GM18498 (cell line): ENCODE measurements at regions not wholly inside any gene's neighbourhood (a gene's known extent, or its start where the extent isn't known, plus 50 kb on each side); places are given as distances from the start of the nearest gene placed in this dataset.
"Not testable (repeated sequence)": the region's sequence is repeated elsewhere in the genome, so short reads cannot be mapped to it uniquely, and the experiment has no call there.

Experiments
- ATAC-seq: cut with Tn5 transposase; IDR thresholded peaks from one replicate; pipeline ENCODE4 v1.9.1; 2021; ENCODE audit warnings: mild to moderate bottlenecking, moderate library complexity; ENCODE audit not compliant: unreplicated experiment

DNA sequence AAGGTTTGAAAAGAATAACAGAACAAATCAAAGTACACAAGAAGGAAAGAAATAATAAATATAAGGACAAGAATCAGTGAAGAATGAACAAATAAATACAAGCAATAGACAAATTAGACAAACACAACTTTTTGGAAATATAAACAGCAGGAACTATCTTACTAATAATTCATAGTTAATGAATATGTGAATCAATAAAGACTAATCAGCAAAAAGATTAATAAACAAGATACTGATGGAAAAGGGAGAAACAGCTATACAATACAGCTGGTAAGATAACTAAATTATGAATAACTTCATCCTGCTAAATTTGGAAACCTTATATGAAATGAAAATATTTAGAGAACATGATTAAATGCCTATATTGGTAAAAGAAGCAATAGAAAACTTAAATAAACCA is 193.6 kb upstream of the SPRED2 start:
- no peak for ATAC-seq

DNA sequence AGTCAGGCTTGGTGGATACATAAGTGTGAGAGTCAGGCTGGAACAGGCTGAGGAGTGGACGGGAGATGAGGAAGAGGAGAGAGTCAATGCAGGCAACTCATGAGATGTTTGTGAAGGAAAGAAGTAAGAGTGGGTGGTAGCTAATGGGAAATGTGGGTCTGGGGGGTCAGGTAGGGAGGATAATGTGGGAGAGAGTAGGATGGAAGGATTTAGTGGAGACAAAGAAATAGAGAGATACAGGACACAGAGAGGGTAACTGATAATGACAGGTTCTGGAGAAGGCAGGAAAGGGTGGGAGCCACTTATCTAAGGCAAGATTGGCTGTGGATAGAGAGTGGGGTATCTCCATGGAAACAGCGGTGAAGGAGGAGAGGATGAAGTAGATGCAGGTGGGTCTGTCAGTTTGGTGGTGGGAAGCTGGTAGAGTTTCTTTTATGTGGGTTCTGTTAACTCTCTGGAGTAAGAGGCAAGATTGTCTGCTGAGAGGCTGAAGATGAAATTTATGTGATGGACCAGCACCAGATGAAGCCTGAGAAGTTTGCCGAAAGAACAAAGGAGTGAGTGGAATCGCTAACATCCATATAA is 190.6 kb upstream of the SPRED2 start:
- ATAC-seq: no peak

DNA sequence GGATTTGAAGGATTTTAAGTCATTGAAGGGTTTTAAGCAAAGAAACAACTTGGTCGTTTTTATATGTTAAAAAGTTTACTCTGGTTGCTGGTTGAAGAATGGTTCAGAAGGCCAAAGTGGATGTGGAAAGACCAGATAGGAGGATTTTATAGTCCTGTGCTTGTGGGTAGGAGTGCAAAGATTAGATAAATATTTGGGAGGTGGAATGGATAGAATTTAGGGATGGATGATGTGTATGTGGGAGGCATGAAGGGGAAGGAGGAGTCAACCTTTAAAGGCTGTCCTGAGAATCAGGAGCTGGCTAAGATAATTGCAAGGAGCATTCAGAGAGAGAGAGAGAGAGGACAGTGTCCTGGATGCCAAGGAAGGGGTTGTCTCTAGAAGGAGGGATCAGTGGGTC is 190.1 kb upstream of the SPRED2 start:
- ATAC-seq: no peak

DNA sequence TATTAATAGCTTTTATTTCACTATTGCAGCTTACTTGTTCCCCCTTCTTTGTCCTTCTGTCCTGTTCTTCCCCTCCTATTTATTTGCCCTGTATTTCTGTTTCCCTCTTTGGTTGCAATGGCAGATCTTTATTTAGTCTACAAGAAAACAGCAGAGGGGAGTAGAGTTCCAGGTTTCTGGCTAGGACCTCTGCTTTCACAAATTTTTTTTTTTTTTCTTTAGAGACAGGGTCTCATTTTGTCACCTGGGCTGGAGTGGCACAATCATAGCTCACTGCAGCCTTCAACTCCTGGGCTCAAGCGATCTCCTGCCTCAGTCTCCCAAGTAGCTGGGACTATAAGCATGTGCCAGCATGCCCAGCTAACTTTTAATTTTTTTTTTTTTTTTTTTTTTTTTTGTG is 188.1 kb upstream of the SPRED2 start:
- ATAC-seq: no peak

DNA sequence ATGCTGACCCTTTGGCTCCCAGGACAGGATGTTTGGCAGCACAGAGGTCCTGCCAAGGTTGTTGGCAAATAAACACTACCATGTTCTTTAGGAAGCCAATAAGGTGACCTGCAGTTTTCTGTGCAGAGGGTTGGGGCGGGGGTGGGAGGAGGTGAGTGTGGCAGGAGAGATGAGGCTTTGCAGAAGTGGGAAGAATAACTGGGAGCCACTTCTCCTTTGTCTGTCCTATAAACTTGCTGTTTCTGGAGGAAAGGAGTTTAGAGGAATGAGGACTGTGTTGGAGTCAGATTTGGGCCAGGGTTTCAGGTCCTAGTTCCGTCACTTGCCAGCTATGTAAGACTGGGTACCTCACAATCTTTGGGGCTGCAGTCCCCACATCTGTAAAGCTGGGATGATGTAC is 187.6 kb upstream of the SPRED2 start:
- no peak for ATAC-seq

DNA sequence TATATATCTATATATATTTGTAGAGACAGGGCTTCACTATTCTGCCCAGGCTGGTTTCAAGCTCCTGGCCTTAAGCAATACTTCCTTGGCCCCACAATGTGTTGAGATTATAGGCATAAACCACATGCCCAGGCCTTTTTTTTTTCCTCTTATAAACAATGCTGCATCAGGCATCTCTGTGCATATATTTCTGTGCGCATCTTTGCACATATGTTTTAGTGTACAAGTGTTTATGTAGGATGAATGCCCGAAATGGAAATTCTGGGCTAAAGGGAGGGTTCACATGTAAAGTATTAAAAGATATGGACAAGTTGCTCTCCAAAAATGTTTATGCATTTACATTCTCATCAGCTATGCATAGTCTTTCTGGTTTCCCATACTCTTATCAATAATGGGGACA is 183.2 kb upstream of the SPRED2 start:
- ATAC-seq: no peak

DNA sequence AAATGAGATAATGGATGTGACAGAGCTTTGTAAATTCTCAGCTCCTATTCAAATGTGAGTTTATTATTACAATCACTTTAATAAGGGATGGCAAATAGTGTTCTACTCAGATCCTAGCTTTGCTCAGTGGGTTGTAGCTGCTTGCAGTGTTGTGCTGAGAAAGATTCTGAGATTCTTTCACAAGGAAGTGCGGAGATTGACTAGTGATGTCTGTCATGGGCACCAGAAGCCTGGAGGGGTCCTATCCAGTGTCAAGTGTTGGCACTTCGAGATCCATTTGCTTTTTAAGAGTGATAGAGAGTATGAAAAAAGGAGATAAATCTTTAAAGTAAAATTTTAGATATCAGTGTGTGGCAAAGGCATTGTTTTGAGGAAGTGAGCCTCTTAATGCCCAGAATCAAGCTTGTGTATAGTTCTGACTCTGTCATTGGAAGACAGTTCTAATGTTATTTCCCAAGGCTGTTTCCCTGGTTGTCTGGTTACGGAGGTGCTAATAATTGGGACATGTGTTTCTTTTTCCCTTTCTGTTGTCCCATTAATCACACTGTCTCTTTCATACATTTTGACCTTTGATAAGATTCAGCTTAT is 181.7 kb upstream of the SPRED2 start:
- no peak for ATAC-seq

DNA sequence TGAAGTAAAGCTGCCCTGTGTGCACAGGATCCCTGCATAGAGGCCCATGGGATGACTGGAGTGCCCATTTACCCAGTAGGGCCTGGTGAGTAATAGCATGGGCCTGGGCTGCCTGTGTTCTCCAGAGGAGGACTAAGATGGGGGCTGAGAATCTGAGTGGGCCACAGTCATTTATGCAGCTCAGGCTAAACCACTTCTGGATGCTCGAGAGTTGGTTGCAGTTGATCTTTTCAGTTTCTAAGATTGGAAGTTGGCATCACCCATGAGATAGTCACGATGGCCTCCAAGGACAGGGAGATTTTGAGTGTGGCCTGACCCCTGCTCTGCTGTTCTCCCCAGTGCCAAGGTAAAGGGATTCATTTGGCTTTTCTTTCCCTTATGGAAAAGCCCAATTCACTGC is 179.1 kb upstream of the SPRED2 start:
- no peak for ATAC-seq

DNA sequence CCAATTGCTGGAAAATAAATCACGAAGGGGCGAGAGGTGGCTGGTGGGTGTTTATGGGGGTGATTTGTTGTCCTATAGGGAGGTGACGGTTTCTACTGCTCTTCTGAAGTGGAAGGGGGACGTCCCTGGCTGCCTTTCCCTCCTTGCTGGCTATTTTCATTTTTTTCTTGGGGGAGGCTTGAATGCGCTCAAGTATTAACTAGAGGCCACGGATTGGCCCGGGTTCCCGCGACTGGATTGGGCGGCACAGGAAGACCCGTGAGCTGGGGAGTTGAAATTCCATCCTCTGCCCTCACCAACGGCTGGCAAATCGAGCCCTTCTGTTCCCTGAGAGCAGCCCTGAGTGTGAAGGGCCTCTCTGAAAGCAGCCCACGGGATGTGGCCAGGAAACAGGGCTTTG is 176.5 kb upstream of the SPRED2 start:
- ATAC-seq: no peak

DNA sequence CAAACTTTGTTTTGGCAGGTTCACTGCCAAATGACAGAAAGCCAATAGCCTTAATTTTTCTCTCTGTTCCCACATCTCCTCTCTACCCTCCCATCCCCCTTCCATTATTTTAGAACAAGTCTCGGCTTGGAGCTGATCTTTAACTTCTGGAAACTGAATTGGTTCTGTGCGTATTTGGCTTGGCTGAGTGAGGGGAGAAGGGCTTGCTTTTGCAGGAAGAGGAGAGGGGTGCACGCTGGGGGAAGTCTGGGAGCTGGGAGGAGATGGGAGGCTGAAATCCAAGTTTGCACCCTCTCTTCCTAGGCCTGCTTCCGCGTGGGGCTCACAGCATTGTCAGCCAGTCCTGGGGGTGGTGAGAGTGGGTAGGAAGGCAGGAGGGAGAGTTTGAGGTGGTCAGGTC is 176.1 kb upstream of the SPRED2 start:
- ATAC-seq: no peak

DNA sequence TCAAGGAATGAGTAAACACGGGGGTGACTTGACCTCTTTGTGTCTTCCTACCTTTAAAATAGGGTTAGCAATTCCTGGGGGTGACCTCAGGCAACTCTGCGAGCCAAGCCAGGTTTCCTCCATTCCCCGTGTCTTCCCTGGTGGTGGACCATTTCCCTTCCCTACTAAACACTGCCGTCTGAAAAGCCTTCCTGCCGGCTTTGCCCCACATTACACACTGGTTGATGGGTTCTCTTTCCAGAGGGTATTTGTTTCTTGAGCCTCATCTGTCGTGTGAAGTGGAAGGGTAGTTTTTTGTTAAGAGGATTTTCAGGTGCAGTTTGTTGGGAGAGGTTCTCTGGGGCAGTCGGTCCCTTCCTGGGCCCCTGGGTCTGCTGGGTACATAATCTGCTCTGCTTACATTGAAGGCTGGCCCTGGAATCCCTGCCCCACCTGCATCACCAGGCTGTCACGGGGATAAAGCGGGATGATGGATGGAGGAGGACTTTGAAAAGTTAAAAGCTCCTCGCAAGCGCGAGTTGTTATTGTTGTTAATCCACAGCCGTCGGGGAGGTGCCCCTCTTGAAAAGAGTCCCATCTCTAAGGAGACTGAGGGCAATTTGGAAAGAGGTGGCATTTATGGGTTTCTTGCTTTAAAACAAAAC is 175.4 kb upstream of the SPRED2 start:
- ATAC-seq: no peak

DNA sequence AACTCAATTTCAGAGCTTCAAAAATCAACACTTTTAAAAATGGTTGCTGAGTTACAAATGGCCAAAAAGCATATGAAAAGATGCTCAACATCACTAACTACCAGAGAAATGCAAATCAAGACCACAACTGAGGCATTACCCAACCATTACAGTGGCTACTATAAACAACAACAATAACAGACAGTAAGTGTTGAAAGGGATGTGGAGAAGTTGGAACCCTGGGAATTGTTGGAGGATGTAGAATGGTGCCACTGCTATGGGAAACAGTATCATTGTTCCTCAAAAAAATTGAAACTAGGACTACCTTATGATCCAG is 173.3 kb upstream of the SPRED2 start:
- ATAC-seq: peak; percentile 39

DNA sequence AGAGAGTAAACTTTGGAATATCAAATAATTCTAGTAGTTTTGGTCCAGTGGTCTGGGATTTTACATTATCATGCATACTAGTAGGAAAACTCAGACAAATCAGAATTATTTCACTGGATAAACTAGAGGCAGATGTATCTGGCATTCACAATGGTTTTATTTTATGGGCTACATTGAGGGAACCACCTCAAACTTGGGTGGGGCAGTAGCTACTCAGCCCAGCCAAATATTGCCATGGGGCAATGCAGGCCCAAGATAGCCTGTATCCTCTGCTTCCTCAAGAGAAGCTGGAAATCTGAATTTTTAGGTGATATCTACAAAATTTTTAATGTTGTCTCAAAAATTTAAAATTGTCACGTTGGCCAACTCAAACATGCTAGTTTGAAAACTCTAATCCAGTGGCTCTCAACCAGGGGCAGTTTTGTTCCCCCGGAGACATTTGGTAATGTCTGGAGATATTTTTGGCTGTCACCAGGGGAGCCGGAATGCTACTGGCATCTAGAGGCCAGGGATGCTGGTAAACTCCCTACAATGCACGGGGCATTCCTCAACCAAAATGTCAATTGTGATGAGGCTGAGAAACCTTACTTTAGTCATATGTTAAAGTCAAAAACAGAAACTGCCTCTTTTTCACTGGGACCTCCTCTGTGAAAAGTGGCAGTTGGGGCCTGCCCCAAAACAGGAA is 172.8 kb upstream of the SPRED2 start:
- ATAC-seq: no peak

DNA sequence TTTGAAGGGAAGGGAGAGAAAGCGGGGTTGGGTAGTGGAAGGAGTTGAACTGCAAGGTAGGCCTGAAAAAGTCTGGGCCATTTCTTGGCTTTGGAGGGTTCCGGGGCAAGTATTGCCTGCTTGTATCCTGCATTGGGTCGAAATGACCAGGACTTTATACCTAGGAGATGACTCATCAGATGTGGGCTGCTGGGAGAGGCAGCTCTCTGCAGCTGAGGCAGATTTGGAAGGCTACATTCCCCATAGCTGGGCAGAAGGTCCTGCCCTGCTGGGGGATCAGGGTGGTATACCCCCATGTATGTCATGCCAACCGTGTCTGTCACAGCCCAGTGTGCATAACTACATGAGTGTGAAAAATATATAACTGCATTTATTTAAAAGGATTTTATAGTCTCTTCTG is 171.8 kb upstream of the SPRED2 start:
- ATAC-seq: no peak

DNA sequence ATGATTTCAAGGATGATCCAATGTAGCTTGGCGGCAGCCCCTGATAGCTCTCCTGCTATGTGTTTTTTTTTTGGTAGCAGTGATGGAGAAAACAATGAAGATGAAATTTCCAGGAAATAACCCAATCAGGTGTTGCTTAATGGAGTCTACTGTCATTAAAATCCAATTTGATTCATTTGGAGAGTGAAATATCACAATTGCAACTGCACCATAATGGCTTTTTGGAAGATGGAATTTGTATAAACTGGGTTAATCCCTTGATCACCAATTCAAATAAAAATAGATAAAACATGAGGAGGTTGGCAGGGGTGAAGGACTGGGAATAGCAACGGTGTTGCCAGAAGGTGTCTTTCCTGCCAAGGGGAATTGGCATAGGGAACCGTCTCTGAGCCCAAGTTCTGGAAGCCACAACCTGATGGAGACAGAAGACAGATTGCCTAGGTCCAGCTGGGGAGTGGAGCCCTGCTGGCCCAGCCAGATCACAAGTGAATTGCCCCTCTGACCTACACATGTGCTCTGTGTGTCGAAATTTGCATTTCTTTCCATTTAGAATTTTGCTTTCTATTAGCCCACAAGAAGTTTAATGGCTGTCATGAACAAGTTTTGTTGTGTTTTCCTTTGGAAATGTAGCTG is 170.3 kb upstream of the SPRED2 start:
- ATAC-seq: no peak

DNA sequence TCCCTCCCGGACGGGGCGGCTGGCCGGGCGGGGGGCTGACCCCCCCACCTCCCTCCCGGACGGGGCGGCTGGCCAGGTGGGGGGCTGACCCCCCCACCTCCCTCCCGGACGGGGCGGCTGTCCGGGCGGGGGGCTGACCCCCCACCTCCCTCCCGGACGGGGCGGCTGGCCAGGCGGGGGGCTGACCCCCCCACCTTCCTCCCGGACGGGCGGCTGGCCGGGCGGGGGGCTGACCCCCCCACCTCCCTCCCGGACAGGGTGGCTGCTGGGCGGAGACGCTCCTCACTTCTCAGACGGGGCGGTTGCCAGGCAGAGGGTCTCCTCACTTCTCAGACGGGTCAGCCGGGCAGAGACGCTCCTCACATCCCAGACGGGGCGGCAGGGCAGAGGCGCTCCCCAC is 168.5 kb upstream of the SPRED2 start:
- ATAC-seq: not testable (repeated sequence)

DNA sequence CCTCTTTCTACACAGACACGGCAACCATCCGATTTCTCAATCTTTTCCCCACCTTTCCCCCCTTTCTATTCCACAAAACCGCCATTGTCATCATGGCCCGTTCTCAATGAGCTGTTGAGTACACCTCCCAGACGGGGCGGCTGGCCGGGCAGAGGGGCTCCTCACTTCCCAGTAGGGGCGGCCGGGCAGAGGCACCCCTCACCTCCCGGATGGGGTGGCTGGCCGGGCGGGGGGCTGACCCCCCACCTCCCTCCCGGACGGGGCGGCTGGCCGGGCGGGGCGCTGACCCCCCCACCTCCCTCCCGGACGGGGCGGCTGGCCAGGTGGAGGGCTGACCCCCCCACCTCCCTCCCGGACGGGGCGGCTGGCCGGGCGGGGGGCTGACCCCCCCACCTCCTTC is 168.0 kb upstream of the SPRED2 start:
- ATAC-seq: not testable (repeated sequence)

DNA sequence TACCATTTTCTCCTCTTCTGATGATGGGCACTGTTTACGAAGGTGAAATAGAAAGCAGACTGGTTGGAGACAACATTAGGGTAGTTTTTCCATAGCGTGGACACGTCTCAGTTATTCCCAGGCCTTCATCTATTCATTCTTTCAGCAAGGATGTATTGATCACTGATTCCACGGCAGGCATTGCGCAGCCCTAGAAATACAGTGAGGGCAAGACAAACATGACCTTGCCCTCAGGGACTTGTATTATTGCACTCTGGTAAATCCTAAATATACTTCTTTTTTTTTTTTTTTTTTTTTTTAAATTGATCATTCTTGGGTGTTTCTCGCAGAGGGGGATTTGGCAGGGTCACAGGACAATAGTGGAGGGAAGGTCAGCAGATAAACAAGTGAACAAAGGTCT is 167.3 kb upstream of the SPRED2 start:
- no peak for ATAC-seq

DNA sequence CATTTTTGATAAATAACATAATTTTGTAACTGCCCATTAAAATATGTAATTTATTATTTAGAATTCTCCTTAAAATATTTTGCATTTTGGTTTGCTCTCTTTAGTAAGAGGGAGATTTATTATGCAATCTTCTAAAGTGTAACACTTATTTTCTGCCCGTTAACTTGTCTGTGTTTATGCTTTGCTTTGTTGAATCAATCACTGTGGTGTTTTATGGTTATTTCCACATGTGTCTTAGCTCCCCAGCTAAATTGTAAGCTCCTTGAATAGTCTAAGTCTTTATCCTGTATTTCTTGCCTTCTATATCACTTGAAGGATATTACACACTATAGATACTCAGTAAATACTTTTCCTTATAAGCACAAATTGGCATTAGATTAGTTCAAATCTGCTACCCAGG is 166.6 kb upstream of the SPRED2 start:
- ATAC-seq: no peak

DNA sequence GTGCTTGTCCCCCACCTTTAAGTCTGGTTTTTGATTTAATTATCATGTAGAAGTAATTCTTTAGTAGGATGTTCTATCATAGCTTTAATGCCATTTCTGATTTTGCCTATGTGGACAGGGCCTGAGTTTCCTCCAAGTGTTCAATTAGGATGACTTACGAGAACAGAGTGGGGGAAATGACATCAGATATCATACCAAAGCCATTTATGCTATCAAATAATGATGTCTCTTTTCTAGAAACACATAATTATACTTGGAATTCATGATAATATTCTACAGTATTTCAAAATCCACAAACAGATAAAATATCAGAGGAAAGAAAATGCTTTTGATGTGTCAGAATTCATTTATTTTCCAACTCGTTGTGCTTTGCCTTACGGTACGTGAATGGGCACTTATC is 165.9 kb upstream of the SPRED2 start:
- no peak for ATAC-seq

DNA sequence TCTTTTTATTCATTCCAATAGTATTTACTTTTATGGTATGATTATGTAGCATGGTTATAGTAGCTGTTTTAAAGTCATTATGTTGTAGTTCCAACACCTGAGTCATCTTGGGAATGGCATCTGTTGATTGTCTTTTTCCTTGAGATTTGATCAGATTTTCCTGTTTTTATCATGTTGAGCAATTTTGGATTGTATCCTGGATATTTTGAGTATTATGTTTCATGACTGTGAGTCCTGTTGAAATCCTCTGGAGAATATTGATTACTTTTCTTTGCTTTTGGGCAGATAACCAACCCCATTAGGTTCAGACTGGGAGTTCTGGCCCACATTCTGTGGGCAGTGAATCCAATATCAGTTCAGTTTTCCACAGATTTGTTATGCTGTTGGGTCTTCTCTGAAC is 163.2 kb upstream of the SPRED2 start:
- ATAC-seq: no peak

DNA sequence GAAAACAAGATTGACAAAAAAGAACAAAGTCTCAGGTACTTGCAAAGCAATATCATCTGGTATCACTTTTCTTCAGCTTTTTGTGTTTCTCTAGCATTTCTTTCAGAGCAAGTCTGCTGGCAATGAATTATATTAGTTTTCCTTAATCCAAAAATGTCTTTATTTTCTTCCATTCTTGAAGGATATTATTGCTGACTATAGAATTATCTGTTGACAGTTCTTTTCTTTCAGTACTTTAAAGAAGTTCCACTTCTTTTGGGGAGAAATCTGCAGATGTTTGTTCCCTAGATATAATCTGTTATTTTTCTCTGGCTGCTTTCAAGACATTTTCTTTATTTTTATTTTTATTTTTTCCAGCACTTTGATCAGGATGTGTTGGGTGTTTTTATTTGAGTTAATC is 161.8 kb upstream of the SPRED2 start:
- ATAC-seq: no peak
